Uterus (tissue), 3 donors: ENCODE measurements at regions not wholly inside any gene's neighbourhood (a gene's known extent, or its start where the extent isn't known, plus 50 kb on each side); places are given as distances from the start of the nearest gene placed in this dataset.

ENCODE experiments used
- DNase-seq, 2 donors: peaks; one replicate each; pipeline ENCODE4 v3.0.0-alpha.2; 2019 to 2020
- H3K27ac ChIP-seq, 2 donors: fragments of 200-600 bp; sonication (generic); 1 replicate in 1 of 2; 2 replicates in 1 of 2; pipeline ENCODE4 v1.5.1; 2016 to 2018
- H3K27me3 ChIP-seq, 2 donors: fragments of 200-600 bp; sonication (generic); one replicate each; pipeline ENCODE4 v1.5.1; 2018 to 2019; ENCODE audit warnings: control low read depth in 1 of 2
- H3K36me3 ChIP-seq, 2 donors: fragments of 200-600 bp; sonication (generic); one replicate each; pipeline ENCODE4 v1.5.1; 2019; ENCODE audit warnings: control low read depth in 1 of 2
- H3K4me1 ChIP-seq, 2 donors: fragments of 200-600 bp; sonication (generic); one replicate each; pipeline ENCODE4 v1.5.1; 2018 to 2019; ENCODE audit warnings: control low read depth in 1 of 2
- H3K4me3 ChIP-seq, 2 donors: fragments of 200-600 bp; sonication (generic); 1 replicate in 1 of 2; 2 replicates in 1 of 2; pipeline ENCODE4 v1.5.1; 2018 to 2019; ENCODE audit warnings: mild to moderate bottlenecking in 1 of 2
- H3K9me3 ChIP-seq, 2 donors: fragments of 200-600 bp; sonication (generic); one replicate each; pipeline ENCODE4 v1.5.1; 2019; ENCODE audit warnings: control low read depth in 1 of 2
- POLR2A ChIP-seq, 2 donors: fragments of 450-650 bp; IDR thresholded peaks; one replicate each; pipeline ENCODE4 v1.6.1; 2016; ENCODE audit warnings: antibody characterized with exemption in 2 of 2, mild to moderate bottlenecking in 1 of 2, moderate library complexity in 1 of 2
- intact Hi-C: fragments of 100-400 bp; cut with DNase I; formaldehyde crosslinking; loops from one replicate; pipeline ENCODE4 v1.15.1; 2023; ENCODE audit warnings: low total_unique reads
- TF ChIP-seq, protein P1 (sequence below), 4 experiments: fragments of 200-600 bp in 2 of 4; fragments of 450-650 bp in 2 of 4; sonication (generic) in 2 of 4; IDR thresholded peaks; one replicate each; pipeline ENCODE4 v1.5.1; 2016 to 2019; ENCODE audit warnings: antibody characterized with exemption in 4 of 4, mild to moderate bottlenecking in 2 of 4, moderate library complexity in 1 of 4
- donor health status: DM: yes; HTN: yes; CAD: no.

DNA sequence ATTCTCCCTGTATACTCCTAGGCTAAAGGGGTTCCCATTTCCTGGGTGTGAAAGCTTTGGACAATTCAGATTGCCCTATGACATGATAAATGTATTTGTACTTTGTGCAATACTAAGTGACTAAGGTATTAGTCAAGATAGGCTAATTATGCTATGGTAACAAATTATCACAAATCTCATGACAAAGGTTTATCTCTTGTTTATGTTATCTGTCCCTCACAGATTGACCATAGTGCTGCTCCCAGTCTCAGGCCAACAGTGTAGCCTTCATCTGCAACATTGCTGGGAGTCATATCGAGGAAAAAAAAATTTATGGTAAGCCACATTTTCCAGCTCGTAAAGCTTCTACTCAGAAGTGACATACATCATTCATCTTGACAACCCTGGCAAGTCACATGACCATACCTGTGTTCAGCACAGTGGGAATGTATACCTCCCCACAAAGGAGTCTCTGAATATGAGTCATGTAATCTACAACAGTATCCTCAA lies 346.2 kb downstream of the IGSF11 start:
- Histone ChIP-seq H3K36me3 (no peaks in the 10 kb centered on the region), H3K27ac (no peak overlapping the region), H3K4me3 (no peak overlapping the region), H3K9me3 (no peaks in the 10 kb centered on the region), H3K27me3 (no peaks in the 10 kb centered on the region), H3K4me1 (no peaks in the 10 kb centered on the region)
- DNase-seq, result no peak
- no peak for TF ChIP-seq POLR2A (IDR thresholded peaks at IDR 0.05)
- TF ChIP-seq, protein P1, sequence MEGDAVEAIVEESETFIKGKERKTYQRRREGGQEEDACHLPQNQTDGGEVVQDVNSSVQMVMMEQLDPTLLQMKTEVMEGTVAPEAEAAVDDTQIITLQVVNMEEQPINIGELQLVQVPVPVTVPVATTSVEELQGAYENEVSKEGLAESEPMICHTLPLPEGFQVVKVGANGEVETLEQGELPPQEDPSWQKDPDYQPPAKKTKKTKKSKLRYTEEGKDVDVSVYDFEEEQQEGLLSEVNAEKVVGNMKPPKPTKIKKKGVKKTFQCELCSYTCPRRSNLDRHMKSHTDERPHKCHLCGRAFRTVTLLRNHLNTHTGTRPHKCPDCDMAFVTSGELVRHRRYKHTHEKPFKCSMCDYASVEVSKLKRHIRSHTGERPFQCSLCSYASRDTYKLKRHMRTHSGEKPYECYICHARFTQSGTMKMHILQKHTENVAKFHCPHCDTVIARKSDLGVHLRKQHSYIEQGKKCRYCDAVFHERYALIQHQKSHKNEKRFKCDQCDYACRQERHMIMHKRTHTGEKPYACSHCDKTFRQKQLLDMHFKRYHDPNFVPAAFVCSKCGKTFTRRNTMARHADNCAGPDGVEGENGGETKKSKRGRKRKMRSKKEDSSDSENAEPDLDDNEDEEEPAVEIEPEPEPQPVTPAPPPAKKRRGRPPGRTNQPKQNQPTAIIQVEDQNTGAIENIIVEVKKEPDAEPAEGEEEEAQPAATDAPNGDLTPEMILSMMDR (IDR thresholded peaks at IDR 0.05), result no peak
- intact Hi-C loops, result no loop called here

DNA sequence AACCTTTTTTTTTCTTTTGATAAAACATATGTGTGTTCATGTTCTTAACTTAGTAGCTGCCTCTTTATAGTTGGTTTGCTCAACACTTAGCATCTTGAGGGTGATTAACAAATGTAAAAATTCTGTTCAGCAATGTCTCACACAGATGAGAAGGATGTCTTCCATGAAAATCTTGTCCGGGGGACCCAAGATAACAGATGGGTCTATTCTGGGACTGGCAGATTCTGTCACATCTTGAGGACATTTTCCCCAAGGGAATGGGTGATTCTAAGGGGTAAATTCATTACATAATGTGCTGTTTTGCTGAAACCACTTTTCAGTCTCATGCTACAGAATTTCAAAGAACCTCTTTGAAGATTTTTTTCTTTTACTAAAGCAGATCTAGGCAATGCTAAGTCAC lies 342.2 kb downstream of the IGSF11 start:
- Histone ChIP-seq H3K27ac (no peak overlapping the region), H3K27me3 (no peaks in the 10 kb centered on the region), H3K9me3 (no peaks in the 10 kb centered on the region), H3K4me3 (no peak overlapping the region), H3K36me3 (no peaks in the 10 kb centered on the region), H3K4me1 (no peaks in the 10 kb centered on the region)
- intact Hi-C loops, result no loop called here
- no peak for TF ChIP-seq POLR2A (IDR thresholded peaks at IDR 0.05)
- TF ChIP-seq, protein P1 (IDR thresholded peaks at IDR 0.05), result no peak
- no peak for DNase-seq

DNA sequence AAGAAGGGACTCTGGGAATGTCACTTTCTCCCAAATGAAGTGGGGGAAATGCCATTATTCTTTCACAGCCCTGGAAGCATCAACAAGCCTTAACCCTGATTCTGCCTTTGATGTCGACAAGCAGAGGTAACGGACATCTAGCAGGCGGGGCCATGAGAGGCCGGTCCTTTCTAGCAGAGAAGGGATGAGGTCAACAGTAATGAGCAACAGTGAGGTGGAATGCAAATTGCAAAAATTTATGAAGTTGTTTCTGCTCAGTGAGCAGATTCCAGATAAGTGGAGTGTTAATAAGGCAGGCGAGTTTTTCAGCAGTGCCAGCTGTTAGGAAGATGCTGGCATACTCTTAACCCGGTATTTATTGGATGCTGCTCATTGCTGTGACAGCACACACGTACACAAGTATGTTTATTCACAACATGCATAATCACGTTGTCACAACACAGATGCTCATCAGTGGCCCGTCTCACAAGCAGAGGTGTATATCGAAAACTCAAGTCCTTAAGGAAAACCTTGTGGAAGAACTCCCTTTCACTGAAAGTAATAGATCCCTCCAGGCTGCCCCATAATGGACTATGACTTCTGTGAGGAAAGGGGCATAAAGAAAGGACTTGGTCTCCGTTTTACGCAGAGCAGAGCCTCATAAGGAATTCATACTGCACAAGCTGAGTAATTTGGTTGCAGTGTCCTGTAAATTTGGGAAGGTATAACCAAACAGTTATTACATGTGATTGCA lies 329.0 kb downstream of the IGSF11 start:
- no peaks in the 10 kb centered on the region for H3K4me1 ChIP-seq
- no peaks in the 10 kb centered on the region for H3K27me3 ChIP-seq
- no peak overlapping the region for H3K4me3 ChIP-seq
- no peaks in the 10 kb centered on the region for H3K36me3 ChIP-seq
- TF ChIP-seq POLR2A (IDR thresholded peaks at IDR 0.05), result no peak
- TF ChIP-seq, protein P1 (IDR thresholded peaks at IDR 0.05), result no peak
- H3K9me3 ChIP-seq, result no peaks in the 10 kb centered on the region
- DNase-seq, result no peak
- intact Hi-C loops, result no loop called here
- no peak overlapping the region for H3K27ac ChIP-seq

DNA sequence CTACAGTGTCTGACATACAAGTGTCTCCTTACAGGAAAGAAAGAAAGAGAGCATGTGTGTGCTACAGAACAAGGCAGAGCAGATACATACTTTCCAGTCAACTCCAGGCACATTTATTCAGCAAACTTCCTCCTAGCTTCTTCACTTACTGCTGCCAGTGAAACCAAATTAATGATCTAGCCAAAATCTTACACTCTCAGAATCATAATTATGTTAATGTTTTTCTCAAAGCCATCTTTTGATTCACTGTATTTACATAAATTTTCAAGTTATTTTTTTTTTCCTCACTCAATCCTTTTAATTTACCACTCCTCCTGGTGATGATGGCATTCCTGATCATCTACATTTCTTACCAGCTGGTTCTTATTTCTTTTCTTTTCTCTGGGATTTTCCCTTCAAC lies 326.7 kb downstream of the IGSF11 start:
- Histone ChIP-seq H3K9me3 (no peaks in the 10 kb centered on the region), H3K4me1 (no peaks in the 10 kb centered on the region), H3K27ac (no peak overlapping the region), H3K36me3 (no peaks in the 10 kb centered on the region), H3K4me3 (no peak overlapping the region), H3K27me3 (no peaks in the 10 kb centered on the region)
- no peak for DNase-seq
- TF ChIP-seq, protein P1 (IDR thresholded peaks at IDR 0.05), result no peak
- no peak for TF ChIP-seq POLR2A (IDR thresholded peaks at IDR 0.05)
- intact Hi-C loops, result no loop called here

DNA sequence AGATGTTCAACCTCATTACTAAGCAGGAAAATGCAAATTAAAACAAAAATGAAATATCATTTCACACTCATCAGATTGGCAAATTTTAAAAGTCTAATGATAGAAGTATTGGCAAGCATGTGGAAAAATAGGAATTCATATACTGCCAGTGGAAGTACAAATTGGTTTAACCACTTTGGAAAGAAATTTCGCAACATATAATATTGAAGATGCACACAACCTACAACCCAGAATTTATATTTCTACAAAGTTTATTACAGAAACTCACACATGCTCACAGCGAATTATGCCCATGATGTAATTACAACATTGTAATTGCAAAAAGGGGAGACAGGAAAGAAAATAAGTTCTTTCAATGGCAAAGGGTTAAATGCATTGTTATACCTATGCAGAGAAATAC lies 324.1 kb downstream of the IGSF11 start:
- intact Hi-C loops, result no loop called here
- H3K36me3 ChIP-seq, result no peaks in the 10 kb centered on the region
- no peaks in the 10 kb centered on the region for H3K9me3 ChIP-seq
- DNase-seq, result no peak
- no peak overlapping the region for H3K4me3 ChIP-seq
- no peak overlapping the region for H3K27ac ChIP-seq
- no peaks in the 10 kb centered on the region for H3K27me3 ChIP-seq
- no peaks in the 10 kb centered on the region for H3K4me1 ChIP-seq
- TF ChIP-seq POLR2A (IDR thresholded peaks at IDR 0.05), result no peak
- TF ChIP-seq, protein P1 (IDR thresholded peaks at IDR 0.05), result no peak
